ENCODE measurements at regions not wholly inside any gene's neighbourhood (a gene's known extent, or its start where the extent isn't known, plus 50 kb on each side); places are given as distances from the start of the nearest gene placed in this dataset.

DNA sequence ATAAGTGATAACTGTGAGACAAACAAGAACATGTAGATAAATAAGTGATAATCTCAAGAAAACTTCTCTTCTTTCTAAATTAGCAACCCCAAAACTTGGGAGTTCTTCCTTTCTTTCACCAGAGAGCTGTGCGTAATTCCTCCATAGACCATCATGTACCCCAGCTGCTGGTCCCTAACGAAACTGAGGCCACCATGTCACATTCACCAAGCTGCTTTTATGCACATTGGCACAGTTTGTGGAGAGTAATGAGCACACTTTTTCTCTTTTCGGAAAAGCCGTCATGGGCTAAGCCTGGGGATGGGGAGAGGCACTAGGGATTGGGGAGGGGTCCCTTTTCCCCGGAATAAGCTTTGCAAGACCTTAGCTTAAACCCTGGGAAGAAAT, 561.4 kb downstream of the BNC2 start:
- 85 to 90% methylated on average over 5 of the region's 5 CpGs for WGBS, 2 donors
- H3K4me1 ChIP-seq, result peaks cover 13 to 27% of the 10 kb centered on the region in 2 donors
- no peak for TF ChIP-seq POLR2A (IDR thresholded peaks at IDR 0.05)
- TF ChIP-seq, protein P1, sequence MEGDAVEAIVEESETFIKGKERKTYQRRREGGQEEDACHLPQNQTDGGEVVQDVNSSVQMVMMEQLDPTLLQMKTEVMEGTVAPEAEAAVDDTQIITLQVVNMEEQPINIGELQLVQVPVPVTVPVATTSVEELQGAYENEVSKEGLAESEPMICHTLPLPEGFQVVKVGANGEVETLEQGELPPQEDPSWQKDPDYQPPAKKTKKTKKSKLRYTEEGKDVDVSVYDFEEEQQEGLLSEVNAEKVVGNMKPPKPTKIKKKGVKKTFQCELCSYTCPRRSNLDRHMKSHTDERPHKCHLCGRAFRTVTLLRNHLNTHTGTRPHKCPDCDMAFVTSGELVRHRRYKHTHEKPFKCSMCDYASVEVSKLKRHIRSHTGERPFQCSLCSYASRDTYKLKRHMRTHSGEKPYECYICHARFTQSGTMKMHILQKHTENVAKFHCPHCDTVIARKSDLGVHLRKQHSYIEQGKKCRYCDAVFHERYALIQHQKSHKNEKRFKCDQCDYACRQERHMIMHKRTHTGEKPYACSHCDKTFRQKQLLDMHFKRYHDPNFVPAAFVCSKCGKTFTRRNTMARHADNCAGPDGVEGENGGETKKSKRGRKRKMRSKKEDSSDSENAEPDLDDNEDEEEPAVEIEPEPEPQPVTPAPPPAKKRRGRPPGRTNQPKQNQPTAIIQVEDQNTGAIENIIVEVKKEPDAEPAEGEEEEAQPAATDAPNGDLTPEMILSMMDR (IDR thresholded peaks at IDR 0.05), result no peak
- no peak for DNase-seq
- no peak overlapping the region for H3K4me3 ChIP-seq (replicated peaks in 1 of 3)
- no peaks in the 10 kb centered on the region for H3K27me3 ChIP-seq
- H3K9me3 ChIP-seq, result no peaks in the 10 kb centered on the region
- H3K27ac ChIP-seq, result no peak overlapping the region
- no peaks in the 10 kb centered on the region for H3K36me3 ChIP-seq
- intact Hi-C loops (cut with DNase I), result no loop called here

DNA sequence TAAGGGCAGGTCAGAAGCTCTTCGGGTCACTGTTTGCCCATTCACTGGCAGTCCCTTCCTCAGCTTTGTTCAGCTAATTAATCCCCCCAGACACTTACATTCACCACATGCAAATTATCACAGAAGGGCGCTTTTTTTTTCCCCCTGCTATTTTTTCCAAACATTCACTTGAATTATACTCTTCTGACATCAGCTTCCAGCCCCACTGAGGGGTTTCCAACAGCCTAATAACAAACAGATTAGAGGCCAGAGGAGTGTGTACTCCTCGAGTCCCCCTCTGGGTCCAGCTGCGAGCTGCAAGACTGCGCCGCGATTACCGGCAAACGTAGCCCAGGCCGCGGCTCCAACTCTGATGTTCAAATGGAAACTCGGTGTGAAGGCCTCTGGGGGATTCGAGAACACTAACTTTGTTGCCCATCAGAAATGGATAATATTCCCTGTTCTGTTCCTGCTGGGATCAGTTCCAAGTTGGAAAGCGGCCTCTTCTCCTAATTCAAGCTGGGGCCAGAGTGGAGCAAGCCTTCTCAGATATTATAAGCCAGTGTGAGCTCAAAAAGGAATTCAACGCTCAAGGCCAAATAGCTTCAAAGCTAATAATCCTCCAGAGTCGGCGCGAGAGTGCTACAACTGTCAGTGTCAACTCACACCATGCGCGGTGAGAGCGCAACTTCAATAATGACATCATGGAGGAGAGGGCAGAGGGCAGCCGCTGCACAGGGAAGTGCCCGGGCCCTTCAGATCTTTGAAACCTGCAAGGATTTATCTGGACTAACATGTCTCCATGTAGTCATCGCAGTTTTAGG, 560.8 kb downstream of the BNC2 start:
- Histone ChIP-seq H3K9me3 (no peaks in the 10 kb centered on the region), H3K4me1 (peaks cover 10 to 21% of the 10 kb centered on the region in 2 donors), H3K4me3 (replicated peaks in 1 of 3) (no peak overlapping the region), H3K27ac (no peak overlapping the region), H3K27me3 (no peaks in the 10 kb centered on the region), H3K36me3 (no peaks in the 10 kb centered on the region)
- intact Hi-C loops (cut with DNase I), result no loop called here
- DNase-seq, result no peak
- TF ChIP-seq POLR2A (IDR thresholded peaks at IDR 0.05), result no peak
- TF ChIP-seq, protein P1 (IDR thresholded peaks at IDR 0.05), result no peak
- WGBS, 2 donors, result 71 to 87% methylated on average over 24 of the region's 24 CpGs

DNA sequence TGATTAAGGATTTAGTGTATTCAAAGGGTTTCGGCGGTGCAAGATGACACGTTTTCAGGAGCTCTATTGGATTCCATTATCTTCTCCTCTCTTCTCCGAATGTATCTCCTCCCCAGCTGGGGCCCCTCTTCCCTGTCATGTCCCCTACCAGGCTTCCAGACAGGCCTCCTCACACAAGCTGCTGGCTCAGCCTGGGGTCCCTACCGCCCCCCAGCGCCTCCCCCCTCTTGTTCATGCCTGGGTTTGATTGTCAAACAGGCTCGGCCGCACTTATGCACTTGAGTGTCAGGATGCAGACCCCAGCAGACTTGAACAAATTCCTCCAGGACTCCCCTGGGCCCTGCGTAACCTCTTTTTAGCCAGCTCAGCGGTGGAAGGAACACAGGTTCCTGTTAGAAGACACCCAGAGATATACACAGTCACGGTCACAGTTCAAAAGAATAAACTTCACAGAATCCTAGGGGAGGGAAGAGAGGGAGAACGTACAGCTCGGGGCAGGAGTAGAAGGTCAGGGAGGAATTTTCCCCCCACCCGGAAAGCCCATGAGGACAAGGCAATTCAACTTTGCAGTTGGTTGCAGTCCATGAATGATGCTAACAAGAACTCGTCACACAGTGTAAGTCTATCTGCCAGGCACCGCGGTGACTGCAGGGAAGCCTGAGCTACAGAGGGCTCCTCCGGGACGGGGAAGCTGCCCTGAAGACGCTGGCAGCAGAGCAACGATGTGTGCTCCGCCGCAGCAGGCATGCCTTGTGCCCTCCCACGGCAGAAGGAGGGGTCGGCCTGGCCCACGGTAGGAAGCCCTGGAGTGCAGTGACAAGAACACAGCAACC, 560.0 kb downstream of the BNC2 start:
- H3K36me3 ChIP-seq, result no peaks in the 10 kb centered on the region
- no peak overlapping the region for H3K4me3 ChIP-seq (replicated peaks in 1 of 3)
- TF ChIP-seq POLR2A (IDR thresholded peaks at IDR 0.05), result no peak
- TF ChIP-seq, protein P1 (IDR thresholded peaks at IDR 0.05), result no peak
- no peak overlapping the region for H3K27ac ChIP-seq
- DNase-seq, result peak; percentile 55 to 61
- WGBS, 2 donors, result 44 to 45% methylated on average over 24 to 26 of the region's 26 CpGs
- H3K4me1 ChIP-seq, result peaks cover 10 to 16% of the 10 kb centered on the region in 2 donors
- H3K9me3 ChIP-seq, result no peaks in the 10 kb centered on the region
- intact Hi-C loops (cut with DNase I), result no loop called here
- no peaks in the 10 kb centered on the region for H3K27me3 ChIP-seq

DNA sequence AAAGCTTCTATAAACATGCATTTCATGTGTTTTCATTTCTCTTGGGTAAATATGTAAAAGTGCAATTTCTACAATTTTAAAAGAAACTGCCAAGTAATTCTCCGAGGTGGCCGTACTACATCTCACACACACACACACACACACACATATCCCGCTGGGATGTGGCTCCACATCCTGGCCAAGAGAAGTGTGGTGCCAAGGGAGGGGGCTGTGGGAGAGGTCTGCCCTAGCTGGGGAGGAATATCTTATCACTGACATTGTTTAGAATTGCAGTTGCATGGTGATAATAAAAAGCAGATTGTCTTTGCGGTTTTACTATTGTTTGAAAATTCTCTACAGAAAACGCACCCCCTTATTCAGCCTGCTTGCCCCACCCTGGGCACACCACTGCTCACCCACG, 558.4 kb downstream of the BNC2 start:
- Histone ChIP-seq H3K27ac (no peak overlapping the region), H3K4me1 (peaks cover 1 to 10% of the 10 kb centered on the region in 2 donors), H3K4me3 (replicated peaks in 1 of 3) (no peak overlapping the region), H3K27me3 (no peaks in the 10 kb centered on the region), H3K36me3 (no peaks in the 10 kb centered on the region), H3K9me3 (no peaks in the 10 kb centered on the region)
- 70 to 89% methylated on average over 6 of the region's 6 CpGs for WGBS, 2 donors
- intact Hi-C loops (cut with DNase I), result no loop called here
- no peak for TF ChIP-seq POLR2A (IDR thresholded peaks at IDR 0.05)
- TF ChIP-seq, protein P1 (IDR thresholded peaks at IDR 0.05), result no peak
- DNase-seq, result no peak
